Keratinocyte (primary cell): ENCODE measurements at regions not wholly inside any gene's neighbourhood (a gene's known extent, or its start where the extent isn't known, plus 50 kb on each side); places are given as distances from the start of the nearest gene placed in this dataset.

Experiments used
- DNase-seq: peaks from one replicate; pipeline ENCODE4 v3.0.0-alpha.2; 2011; ENCODE audit warnings: low read depth, missing footprints, low spot score
- FAIRE-seq: peaks from 2 replicates; lab custom pipeline; 2011; peaks lifted over from hg19 to GRCh38; lab: Jason Lieb, UNC
- H2AFZ ChIP-seq: 2 replicates; pipeline ENCODE4 v1.6.0; 2012; ENCODE audit warnings: low read length, control low read depth, inconsistent platforms; ENCODE audit not compliant: control insufficient read depth
- H3K27ac ChIP-seq: 2 replicates; pipeline ENCODE4 v1.5.1; 2011; ENCODE audit warnings: low read length; ENCODE audit not compliant: control insufficient read depth, insufficient read depth
- H3K27me3 ChIP-seq: 3 replicates; pipeline ENCODE4 v1.6.0; 2011; ENCODE audit warnings: low read length; ENCODE audit not compliant: control insufficient read depth, insufficient read depth; ENCODE audit errors: extremely low read depth
- H3K36me3 ChIP-seq, 2 experiments: 2 replicates in 1 of 2; 3 replicates in 1 of 2; pipeline ENCODE4 v1.5.1; 2011; ENCODE audit warnings: low read length in 2 of 2, mild to moderate bottlenecking in 1 of 2; ENCODE audit not compliant: control insufficient read depth in 2 of 2, insufficient read depth in 2 of 2; ENCODE audit errors: extremely low read depth in 1 of 2
- H3K4me1 ChIP-seq: 3 replicates; pipeline ENCODE4 v1.5.1; 2011; ENCODE audit warnings: low read length; ENCODE audit not compliant: control insufficient read depth, insufficient read depth; ENCODE audit errors: extremely low read depth
- H3K4me2 ChIP-seq: 3 replicates; pipeline ENCODE4 v1.6.0; 2011; ENCODE audit warnings: low read depth, low read length; ENCODE audit not compliant: control insufficient read depth, insufficient read depth; ENCODE audit errors: extremely low read depth
- H3K4me3 ChIP-seq, 3 experiments: fragments of 200-600 bp in 1 of 3; sonication (generic) in 1 of 3; 2 replicates in 2 of 3; 3 replicates in 1 of 3; pipeline ENCODE4 v1.5.1; 2011 to 2016; ENCODE audit warnings: low read length in 3 of 3, mild to moderate bottlenecking in 3 of 3, control low read depth in 2 of 3, inconsistent platforms in 1 of 3, low read depth in 1 of 3, mixed read lengths in 1 of 3, mixed run types in 1 of 3, moderate library complexity in 1 of 3; ENCODE audit not compliant: control insufficient read depth in 2 of 3, insufficient read depth in 2 of 3; ENCODE audit errors: extremely low read depth in 1 of 3
- H3K79me2 ChIP-seq: 2 replicates; pipeline ENCODE4 v1.6.0; 2012; ENCODE audit warnings: low read length; ENCODE audit not compliant: control insufficient read depth, insufficient read depth
- H3K9ac ChIP-seq: 3 replicates; pipeline ENCODE4 v1.6.0; 2011; ENCODE audit warnings: low read length; ENCODE audit not compliant: control insufficient read depth, insufficient read depth; ENCODE audit errors: extremely low read depth
- H3K9me1 ChIP-seq: 3 replicates; pipeline ENCODE4 v1.6.0; 2011; ENCODE audit warnings: low read length; ENCODE audit not compliant: control insufficient read depth, insufficient read depth; ENCODE audit errors: extremely low read depth
- H3K9me3 ChIP-seq: 2 replicates; pipeline ENCODE4 v1.5.1; 2012; ENCODE audit warnings: low read depth, low read length; ENCODE audit not compliant: control insufficient read depth
- H4K20me1 ChIP-seq: 3 replicates; pipeline ENCODE4 v1.6.0; 2011; ENCODE audit warnings: low read length; ENCODE audit not compliant: control insufficient read depth, insufficient read depth; ENCODE audit errors: extremely low read depth
- EZH2 ChIP-seq: IDR thresholded peaks from one replicate; pipeline ENCODE4 v1.6.1; 2012; ENCODE audit warnings: inconsistent platforms, mild to moderate bottlenecking, low read length, moderate library complexity
- dilution Hi-C: fragments of 300-500 bp; cut with MboI; formaldehyde crosslinking; loops from one replicate; pipeline ENCODE4 v1.7.0; 2020; ENCODE audit warnings: low sequenced_read_pairs; ENCODE audit not compliant: extremely low pct_ligation_motif_present
- TF ChIP-seq, protein P1 (sequence below), 3 experiments: IDR thresholded peaks in 1 of 3; conservative IDR thresholded peaks in 1 of 3; optimal IDR thresholded peaks in 1 of 3; 2 replicates in 2 of 3; 3 replicates in 1 of 3; pipeline versions ENCODE3 to v1.5.1; 2011; ENCODE audit warnings: low read length in 3 of 3, mild to moderate bottlenecking in 3 of 3, moderate library complexity in 2 of 3, control low read depth in 1 of 3, inconsistent platforms in 1 of 3; ENCODE audit not compliant: insufficient read depth in 2 of 3; ENCODE audit errors: extremely low read depth in 1 of 3

DNA sequence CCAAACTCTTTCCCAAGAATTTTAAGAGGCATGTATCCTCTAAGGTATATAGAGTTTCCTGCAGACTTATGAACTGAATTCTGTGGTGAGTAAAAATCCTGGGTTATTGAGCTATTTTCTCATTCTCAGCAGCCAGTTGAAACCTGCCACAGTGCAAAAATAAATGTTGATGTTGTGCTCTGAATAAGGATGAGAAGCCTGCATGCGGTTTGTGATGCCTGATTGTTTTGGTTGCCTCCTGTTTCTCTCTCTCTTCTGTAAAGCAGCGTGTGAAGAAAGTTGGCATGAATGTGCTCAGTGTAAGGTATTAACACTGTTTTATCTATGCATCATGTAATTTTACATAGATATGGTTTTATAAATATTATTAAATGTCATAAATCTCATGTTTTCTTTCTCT, 452.6 kb downstream of the CDH2 start:
- no peak for FAIRE-seq
- no peak overlapping the region for H3K27ac ChIP-seq
- H3K9me3 ChIP-seq, result no peaks in the 10 kb centered on the region
- no peaks in the 10 kb centered on the region for H3K36me3 ChIP-seq
- H3K79me2 ChIP-seq, result no peaks in the 10 kb centered on the region
- H3K9ac ChIP-seq, result no peak overlapping the region
- no peaks in the 10 kb centered on the region for H3K4me1 ChIP-seq
- H3K9me1 ChIP-seq, result no peaks in the 10 kb centered on the region
- DNase-seq, result no peak
- no peak overlapping the region for H3K4me3 ChIP-seq
- dilution Hi-C loops, result no loop called here
- no peak overlapping the region for H2AFZ ChIP-seq
- H3K4me2 ChIP-seq, result no peak overlapping the region
- TF ChIP-seq, protein P1, sequence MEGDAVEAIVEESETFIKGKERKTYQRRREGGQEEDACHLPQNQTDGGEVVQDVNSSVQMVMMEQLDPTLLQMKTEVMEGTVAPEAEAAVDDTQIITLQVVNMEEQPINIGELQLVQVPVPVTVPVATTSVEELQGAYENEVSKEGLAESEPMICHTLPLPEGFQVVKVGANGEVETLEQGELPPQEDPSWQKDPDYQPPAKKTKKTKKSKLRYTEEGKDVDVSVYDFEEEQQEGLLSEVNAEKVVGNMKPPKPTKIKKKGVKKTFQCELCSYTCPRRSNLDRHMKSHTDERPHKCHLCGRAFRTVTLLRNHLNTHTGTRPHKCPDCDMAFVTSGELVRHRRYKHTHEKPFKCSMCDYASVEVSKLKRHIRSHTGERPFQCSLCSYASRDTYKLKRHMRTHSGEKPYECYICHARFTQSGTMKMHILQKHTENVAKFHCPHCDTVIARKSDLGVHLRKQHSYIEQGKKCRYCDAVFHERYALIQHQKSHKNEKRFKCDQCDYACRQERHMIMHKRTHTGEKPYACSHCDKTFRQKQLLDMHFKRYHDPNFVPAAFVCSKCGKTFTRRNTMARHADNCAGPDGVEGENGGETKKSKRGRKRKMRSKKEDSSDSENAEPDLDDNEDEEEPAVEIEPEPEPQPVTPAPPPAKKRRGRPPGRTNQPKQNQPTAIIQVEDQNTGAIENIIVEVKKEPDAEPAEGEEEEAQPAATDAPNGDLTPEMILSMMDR (optimal IDR thresholded peaks at IDR 0.05 in 1 of 3, IDR thresholded peaks at IDR 0.05 in 1 of 3, conservative IDR thresholded peaks at IDR 0.05 in 1 of 3; ENCODE audit: extremely low read depth in 1 of 3, insufficient read depth in 2 of 3, low read length in 3 of 3), result no peak
- TF ChIP-seq EZH2, result no peak
- no peaks in the 10 kb centered on the region for H3K27me3 ChIP-seq
- no peaks in the 10 kb centered on the region for H4K20me1 ChIP-seq

DNA sequence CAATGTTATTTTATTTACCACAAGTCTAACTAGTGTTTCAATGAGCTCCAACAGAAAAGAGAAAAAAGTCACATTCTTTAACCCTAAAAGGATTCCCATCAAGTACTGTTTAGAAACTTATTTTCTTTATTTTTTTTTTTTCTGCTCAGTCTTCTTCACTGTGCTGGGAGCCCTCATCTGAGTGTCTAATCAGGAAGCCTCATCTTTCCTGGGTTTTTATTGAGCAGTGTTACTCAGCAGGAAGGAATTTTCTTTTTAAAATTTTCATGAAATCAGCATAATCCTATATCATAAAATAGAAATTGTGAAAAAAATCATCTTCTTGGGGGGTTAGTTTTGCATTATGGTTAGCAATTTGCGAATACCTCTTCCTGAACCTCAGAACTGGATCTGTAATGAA, 453.8 kb downstream of the CDH2 start:
- FAIRE-seq (no peak), DNase-seq (no peak)
- Histone ChIP-seq H3K27me3 (no peaks in the 10 kb centered on the region), H3K4me2 (no peak overlapping the region), H3K4me3 (no peak overlapping the region), H3K9me3 (no peaks in the 10 kb centered on the region), H4K20me1 (no peaks in the 10 kb centered on the region), H3K36me3 (no peaks in the 10 kb centered on the region), H3K79me2 (no peaks in the 10 kb centered on the region), H2AFZ (no peak overlapping the region), H3K4me1 (no peaks in the 10 kb centered on the region), H3K9ac (no peak overlapping the region), H3K27ac (no peak overlapping the region), H3K9me1 (no peaks in the 10 kb centered on the region)
- TF ChIP-seq EZH2, result no peak
- TF ChIP-seq, protein P1 (optimal IDR thresholded peaks at IDR 0.05 in 1 of 3, IDR thresholded peaks at IDR 0.05 in 1 of 3, conservative IDR thresholded peaks at IDR 0.05 in 1 of 3; ENCODE audit: extremely low read depth in 1 of 3, insufficient read depth in 2 of 3, low read length in 3 of 3), result no peak
- dilution Hi-C loops, result no loop called here
